Epithelial cell of proximal tubule (primary cell): ENCODE measurements at regions not wholly inside any gene's neighbourhood (a gene's known extent, or its start where the extent isn't known, plus 50 kb on each side); places are given as distances from the start of the nearest gene placed in this dataset.
"Not testable (repeated sequence)": the region's sequence is repeated elsewhere in the genome, so short reads cannot be mapped to it uniquely, and the experiment has no call there.

Experiments
- DNase-seq: peaks from one replicate; pipeline ENCODE4 v3.0.0-alpha.2; 2011; ENCODE audit warnings: low read depth
- H3K4me3 ChIP-seq: 2 replicates; pipeline ENCODE4 v1.5.1; 2011; ENCODE audit warnings: low read depth, mild to moderate bottlenecking, low read length
- TF ChIP-seq, protein P1 (sequence below): conservative IDR thresholded peaks from 2 replicates; pipeline ENCODE4 v1.5.1; 2012; ENCODE audit warnings: low read depth, mild to moderate bottlenecking, low read length

DNA sequence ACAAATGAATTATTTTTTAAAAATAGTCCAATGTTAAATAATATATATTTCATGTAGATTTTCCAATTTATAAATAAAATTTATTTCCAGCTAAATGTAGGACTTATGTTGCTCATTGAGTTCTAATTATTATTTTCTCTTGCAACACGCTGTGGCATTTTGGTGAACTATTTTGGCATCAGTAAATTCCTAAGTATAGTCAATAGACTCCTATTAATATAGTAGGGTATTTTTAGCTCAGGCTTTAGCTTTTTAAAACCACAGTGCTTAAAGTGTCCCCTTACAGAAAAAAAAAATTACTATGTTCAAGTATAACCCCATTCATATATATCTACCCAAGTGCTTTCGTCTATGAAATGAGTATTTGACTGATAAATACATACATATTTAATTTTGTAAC lies 919.2 kb upstream of the SOX9 start:
- no peak for DNase-seq
- TF ChIP-seq, protein P1, sequence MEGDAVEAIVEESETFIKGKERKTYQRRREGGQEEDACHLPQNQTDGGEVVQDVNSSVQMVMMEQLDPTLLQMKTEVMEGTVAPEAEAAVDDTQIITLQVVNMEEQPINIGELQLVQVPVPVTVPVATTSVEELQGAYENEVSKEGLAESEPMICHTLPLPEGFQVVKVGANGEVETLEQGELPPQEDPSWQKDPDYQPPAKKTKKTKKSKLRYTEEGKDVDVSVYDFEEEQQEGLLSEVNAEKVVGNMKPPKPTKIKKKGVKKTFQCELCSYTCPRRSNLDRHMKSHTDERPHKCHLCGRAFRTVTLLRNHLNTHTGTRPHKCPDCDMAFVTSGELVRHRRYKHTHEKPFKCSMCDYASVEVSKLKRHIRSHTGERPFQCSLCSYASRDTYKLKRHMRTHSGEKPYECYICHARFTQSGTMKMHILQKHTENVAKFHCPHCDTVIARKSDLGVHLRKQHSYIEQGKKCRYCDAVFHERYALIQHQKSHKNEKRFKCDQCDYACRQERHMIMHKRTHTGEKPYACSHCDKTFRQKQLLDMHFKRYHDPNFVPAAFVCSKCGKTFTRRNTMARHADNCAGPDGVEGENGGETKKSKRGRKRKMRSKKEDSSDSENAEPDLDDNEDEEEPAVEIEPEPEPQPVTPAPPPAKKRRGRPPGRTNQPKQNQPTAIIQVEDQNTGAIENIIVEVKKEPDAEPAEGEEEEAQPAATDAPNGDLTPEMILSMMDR, result no peak
- H3K4me3 ChIP-seq, result no peak overlapping the region

DNA sequence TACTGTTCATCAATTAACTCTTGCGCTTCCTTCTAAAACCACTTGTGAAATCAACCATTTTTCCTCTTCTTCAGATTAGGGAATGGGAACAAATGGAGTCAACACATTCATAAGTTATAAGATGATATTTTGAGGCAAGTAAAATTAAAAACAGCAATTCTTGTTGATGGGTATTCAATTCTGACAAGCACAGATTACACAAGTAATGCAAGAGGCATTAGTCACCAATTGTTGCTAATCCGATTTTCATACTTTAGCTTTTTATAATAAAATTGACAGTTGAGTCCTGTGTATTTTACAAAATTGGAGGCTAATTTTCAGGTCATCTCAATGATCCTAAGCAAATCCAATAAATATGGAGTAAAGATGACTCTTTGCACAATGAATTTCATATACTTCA lies 918.4 kb upstream of the SOX9 start:
- no peak for DNase-seq
- TF ChIP-seq, protein P1, result no peak
- no peak overlapping the region for H3K4me3 ChIP-seq

DNA sequence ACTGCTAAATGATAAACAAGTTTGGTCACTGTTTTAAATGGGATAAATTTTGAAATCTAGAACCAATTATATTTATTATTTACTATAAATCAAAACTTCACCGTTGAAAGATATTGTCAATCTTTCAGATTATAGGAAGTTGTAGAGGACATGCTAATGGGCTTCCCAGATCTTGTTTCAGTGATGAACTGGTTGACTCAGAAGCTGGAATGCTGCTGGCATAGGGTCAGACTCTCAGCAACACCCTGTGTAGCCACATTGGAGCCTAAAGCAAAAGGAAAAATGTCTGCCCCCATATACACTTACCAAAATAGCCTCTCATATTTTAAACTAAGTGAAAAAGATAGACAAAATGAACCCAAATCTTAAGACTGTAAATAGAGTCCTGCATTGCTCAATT lies 916.9 kb upstream of the SOX9 start:
- no peak overlapping the region for H3K4me3 ChIP-seq
- DNase-seq, result no peak
- TF ChIP-seq, protein P1, result no peak

DNA sequence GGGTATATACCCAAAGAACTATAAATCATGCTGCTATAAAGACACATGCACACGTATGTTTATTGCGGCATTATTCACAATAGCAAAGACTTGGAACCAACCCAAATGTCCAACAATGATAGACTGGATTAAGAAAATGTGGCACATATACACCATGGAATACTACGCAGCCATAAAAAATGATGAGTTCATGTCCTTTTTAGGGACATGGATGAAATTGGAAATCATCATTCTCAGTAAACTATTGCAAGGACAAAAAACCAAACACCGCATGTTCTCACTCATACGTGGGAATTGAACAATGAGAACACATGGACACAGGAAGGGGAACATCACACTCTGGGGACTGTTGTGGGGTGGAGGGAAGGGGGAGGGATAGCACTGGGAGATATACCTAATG lies 914.9 kb upstream of the SOX9 start:
- not testable (repeated sequence) for DNase-seq, H3K4me3 ChIP-seq

DNA sequence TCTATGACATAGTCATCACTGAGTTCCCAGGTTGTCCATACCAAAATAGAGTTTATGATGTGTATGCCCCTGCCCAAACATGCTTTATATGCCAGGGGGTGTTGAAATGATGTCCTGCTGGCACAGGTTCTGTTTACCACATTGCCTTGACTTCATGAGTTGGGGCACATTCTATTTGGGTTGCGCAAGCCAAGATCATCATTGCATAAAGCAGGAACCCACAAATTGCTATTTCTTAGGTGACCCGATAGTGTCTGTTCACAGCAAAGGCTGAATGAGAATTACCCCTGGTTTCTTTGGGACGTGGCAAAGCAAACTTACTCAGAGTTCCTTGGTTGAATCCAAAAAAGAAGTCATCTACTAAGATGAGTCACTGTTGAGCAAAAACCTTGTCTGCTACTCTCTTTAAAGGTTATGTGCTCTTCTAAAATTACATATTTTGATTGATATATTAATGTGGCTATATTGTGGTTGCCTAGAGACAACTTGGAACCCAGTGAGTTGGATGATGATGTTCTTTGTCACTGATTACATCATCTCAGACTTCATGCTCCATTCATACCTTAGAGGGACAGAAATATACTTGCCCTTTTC lies 912.6 kb upstream of the SOX9 start:
- H3K4me3 ChIP-seq, result no peak overlapping the region
- TF ChIP-seq, protein P1, result no peak
- no peak for DNase-seq

DNA sequence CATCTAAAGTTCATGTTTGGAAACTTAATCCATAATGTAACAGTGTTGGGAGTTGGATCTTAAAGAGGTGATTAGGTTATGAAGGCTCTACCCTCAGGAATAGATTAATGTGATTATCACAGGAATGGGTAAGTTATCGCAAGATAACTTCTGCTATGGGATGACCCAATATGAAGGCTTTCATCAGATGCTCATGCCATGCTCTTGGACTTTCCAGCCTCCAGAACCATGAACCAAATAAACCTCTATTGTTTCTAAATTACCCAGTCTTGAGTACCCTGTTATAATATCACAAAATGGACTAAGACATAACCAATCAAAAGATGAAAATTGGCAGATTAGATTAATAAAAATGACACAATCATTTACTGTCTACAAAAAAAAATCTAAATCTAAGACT lies 906.9 kb upstream of the SOX9 start:
- no peak for DNase-seq
- TF ChIP-seq, protein P1, result no peak
- H3K4me3 ChIP-seq, result no peak overlapping the region

DNA sequence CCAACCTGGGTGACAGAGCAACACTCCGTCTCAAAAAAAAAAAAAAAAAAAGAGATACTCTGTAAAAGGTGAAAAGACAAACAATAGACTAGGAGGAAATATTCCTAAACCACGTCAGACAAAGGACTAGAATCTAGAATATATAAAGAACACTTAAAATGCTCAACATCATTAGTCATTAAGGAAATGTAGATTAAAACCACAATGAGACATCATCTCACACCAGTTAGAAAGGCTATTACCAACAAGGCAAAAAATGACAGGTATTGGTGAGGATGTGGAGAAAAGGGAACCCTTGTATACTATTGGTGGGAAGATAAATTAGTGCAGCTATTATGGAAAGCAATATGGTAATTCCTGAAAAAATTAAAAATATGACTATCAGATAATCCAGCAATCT lies 903.1 kb upstream of the SOX9 start:
- H3K4me3 ChIP-seq, result no peak overlapping the region
- no peak for DNase-seq
- TF ChIP-seq, protein P1, result no peak
